ENCODE measurements at regions not wholly inside any gene's neighbourhood (a gene's known extent, or its start where the extent isn't known, plus 50 kb on each side); places are given as distances from the start of the nearest gene placed in this dataset.

DNA sequence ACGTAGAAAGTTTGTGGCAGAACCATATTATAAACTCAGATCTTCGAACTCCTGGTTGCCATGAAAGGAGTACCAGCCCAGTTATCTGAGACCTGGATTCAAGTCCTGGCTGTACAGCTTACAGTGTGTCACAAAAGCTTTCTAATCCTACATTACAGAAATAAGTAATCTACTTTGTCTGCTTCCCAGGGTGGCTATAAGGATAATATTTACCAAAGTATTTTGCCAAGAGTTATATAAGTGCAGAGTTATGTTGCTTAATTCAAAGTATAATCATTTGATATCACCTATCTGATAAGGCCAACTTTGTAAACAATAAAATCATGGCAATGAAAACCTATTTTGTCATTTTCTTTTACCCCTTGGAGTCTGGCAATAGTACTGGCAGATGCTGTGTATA lies 381.6 kb downstream of the NDFIP2 start:
- 93% methylated on average over 2 of the region's 2 CpGs; no CpG with 5 or more reads in 1 of the 2 experiments for WGBS, 2 experiments (ENCODE audit: extremely low coverage in 2 of 2, insufficient read length in 1 of 2)
- no peak overlapping the region for H2AFZ ChIP-seq (replicated peaks; ENCODE audit: low read length, poor library complexity)
- H2BK120ac ChIP-seq (ENCODE audit: low read depth, low read length) = no peak overlapping the region
- in situ Hi-C loops (cut with MboI; ENCODE audit: low sequenced_read_pairs) = no loop called here
- no peak overlapping the region for H2BK15ac ChIP-seq (ENCODE audit: low read depth, low read length)
- no peak overlapping the region for H4K5ac ChIP-seq (ENCODE audit: low read depth, low read length)
- H2BK20ac ChIP-seq (ENCODE audit: low read depth, low read length) = no peak overlapping the region
- DNase-seq (no peak), ATAC-seq (ENCODE audit: low read depth) (no peak)
- H2AK5ac ChIP-seq (ENCODE audit: low read depth, low read length) = no peak overlapping the region
- no peak overlapping the region for H3K14ac ChIP-seq (replicated peaks; ENCODE audit: low read depth, low read length)
- H3K4me1 ChIP-seq (ENCODE audit: control insufficient read depth, insufficient read depth, low read length) = no peaks in the 10 kb centered on the region; the same call in 1 of the 2 replicates
- intact Hi-C loops (cut with micrococcal nuclease) = no loop called here
- no peak overlapping the region for H3K4me2 ChIP-seq (ENCODE audit: low read depth, low read length)
- no peak overlapping the region for H2AK9ac ChIP-seq (replicated peaks; ENCODE audit: low read depth, low read length, poor library complexity)
- no peak overlapping the region for H4K91ac ChIP-seq (ENCODE audit: insufficient read depth, low read depth, low read length)
- dilution Hi-C loops (cut with HindIII; ENCODE audit: low sequenced_read_pairs, unreplicated experiment) = no loop called here
- H3K23ac ChIP-seq (ENCODE audit: low read depth, low read length) = no peak overlapping the region
- no peak overlapping the region for H3K27ac ChIP-seq (ENCODE audit: insufficient read depth, low read length)
- CTCF ChIA-PET = no interaction called here
- H3K27me3 ChIP-seq (ENCODE audit: control insufficient read depth, insufficient read depth, low read length) = no peaks in the 10 kb centered on the region
- H2BK5ac ChIP-seq (ENCODE audit: low read depth, low read length, poor library complexity, severe bottlenecking) = no peak overlapping the region
- H4K20me1 ChIP-seq (ENCODE audit: insufficient read depth, low read length) = no peaks in the 10 kb centered on the region
- H3K18ac ChIP-seq (ENCODE audit: low read depth, low read length) = no peak overlapping the region
- H3K36me3 ChIP-seq (ENCODE audit: control insufficient read depth, insufficient read depth, low read length) = no peaks in the 10 kb centered on the region
- no peak overlapping the region for H3K4me3 ChIP-seq (ENCODE audit: insufficient read depth, low read depth, low read length)
- no peak overlapping the region for H4K8ac ChIP-seq (ENCODE audit: low read depth in 2 of 2, low read length in 2 of 2)
- H3K79me1 ChIP-seq (ENCODE audit: low read depth in 1 of 2, low read length in 2 of 2) = no peaks in the 10 kb centered on the region
- no peak overlapping the region for H3K56ac ChIP-seq (ENCODE audit: extremely low read depth, insufficient read depth, low read length)
- POLR2A ChIA-PET (ENCODE audit: unreplicated experiment) = no interaction called here
- no peak overlapping the region for H3K4ac ChIP-seq (ENCODE audit: low read depth, low read length)
- H3K9me3 ChIP-seq (ENCODE audit: control insufficient read depth, insufficient read depth, low read length) = no peaks in the 10 kb centered on the region
- no peak overlapping the region for H3K9ac ChIP-seq (ENCODE audit: low read depth, low read length)
- no TSS peak for BruUV-seq (replicated peaks)
- TF ChIP-seq CEBPB (IDR thresholded peaks at IDR 0.05; ENCODE audit: low read depth, low read length) (no peak), RAD21 (IDR thresholded peaks at IDR 0.05; ENCODE audit: low read length) (no peak), FOS (IDR thresholded peaks at IDR 0.05; ENCODE audit: low read depth, low read length) (no peak), NFE2L2 (IDR thresholded peaks at IDR 0.05; ENCODE audit: low read depth, low read length) (no peak), POLR2A (IDR thresholded peaks at IDR 0.05; ENCODE audit: low read depth, low read length) (no peak), SMC3 (IDR thresholded peaks at IDR 0.05; ENCODE audit: low read depth, low read length) (no peak), MAFK (IDR thresholded peaks at IDR 0.05; ENCODE audit: low read depth, low read length) (no peak), RFX5 (IDR thresholded peaks at IDR 0.05; ENCODE audit: low read depth, low read length) (no peak), CHD1 (IDR thresholded peaks at IDR 0.05; ENCODE audit: low read depth, low read length) (no peak), BHLHE40 (IDR thresholded peaks at IDR 0.05; ENCODE audit: low read depth, low read length) (no peak), RCOR1 (IDR thresholded peaks at IDR 0.05; ENCODE audit: insufficient replicate concordance, low read length) (no peak), ELK1 (IDR thresholded peaks at IDR 0.05; ENCODE audit: borderline replicate concordance, low read depth, low read length) (no peak), MXI1 (IDR thresholded peaks at IDR 0.05; ENCODE audit: borderline replicate concordance, low read depth, low read length) (no peak)
- TF ChIP-seq, protein P1, sequence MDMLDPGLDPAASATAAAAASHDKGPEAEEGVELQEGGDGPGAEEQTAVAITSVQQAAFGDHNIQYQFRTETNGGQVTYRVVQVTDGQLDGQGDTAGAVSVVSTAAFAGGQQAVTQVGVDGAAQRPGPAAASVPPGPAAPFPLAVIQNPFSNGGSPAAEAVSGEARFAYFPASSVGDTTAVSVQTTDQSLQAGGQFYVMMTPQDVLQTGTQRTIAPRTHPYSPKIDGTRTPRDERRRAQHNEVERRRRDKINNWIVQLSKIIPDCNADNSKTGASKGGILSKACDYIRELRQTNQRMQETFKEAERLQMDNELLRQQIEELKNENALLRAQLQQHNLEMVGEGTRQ (IDR thresholded peaks at IDR 0.05; ENCODE audit: low read depth, low read length) = no peak
- TF ChIP-seq, protein P2, sequence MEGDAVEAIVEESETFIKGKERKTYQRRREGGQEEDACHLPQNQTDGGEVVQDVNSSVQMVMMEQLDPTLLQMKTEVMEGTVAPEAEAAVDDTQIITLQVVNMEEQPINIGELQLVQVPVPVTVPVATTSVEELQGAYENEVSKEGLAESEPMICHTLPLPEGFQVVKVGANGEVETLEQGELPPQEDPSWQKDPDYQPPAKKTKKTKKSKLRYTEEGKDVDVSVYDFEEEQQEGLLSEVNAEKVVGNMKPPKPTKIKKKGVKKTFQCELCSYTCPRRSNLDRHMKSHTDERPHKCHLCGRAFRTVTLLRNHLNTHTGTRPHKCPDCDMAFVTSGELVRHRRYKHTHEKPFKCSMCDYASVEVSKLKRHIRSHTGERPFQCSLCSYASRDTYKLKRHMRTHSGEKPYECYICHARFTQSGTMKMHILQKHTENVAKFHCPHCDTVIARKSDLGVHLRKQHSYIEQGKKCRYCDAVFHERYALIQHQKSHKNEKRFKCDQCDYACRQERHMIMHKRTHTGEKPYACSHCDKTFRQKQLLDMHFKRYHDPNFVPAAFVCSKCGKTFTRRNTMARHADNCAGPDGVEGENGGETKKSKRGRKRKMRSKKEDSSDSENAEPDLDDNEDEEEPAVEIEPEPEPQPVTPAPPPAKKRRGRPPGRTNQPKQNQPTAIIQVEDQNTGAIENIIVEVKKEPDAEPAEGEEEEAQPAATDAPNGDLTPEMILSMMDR (conservative IDR thresholded peaks at IDR 0.05; ENCODE audit: low read depth, low read length) = no peak
- no peaks in the 10 kb centered on the region for H3K9me1 ChIP-seq (ENCODE audit: insufficient read depth, low read length)

All from IMR-90 (cell line).